Fibroblast of lung (primary cell): ENCODE measurements at regions not wholly inside any gene's neighbourhood (a gene's known extent, or its start where the extent isn't known, plus 50 kb on each side); places are given as distances from the start of the nearest gene placed in this dataset.

ENCODE experiments used
- DNase-seq, 2 donors: peaks; one replicate each; pipeline versions ENCODE4 v3.0.0 to v3.0.0-alpha.2; 2010; ENCODE audit warnings: low read depth in 2 of 2
- H2AFZ ChIP-seq: 2 replicates; pipeline ENCODE4 v1.5.1; 2012; ENCODE audit warnings: low read length, control low read depth, inconsistent platforms
- H3K27ac ChIP-seq: 2 replicates; pipeline ENCODE4 v1.5.1; 2011; ENCODE audit warnings: low read length, control low read depth; ENCODE audit not compliant: insufficient read depth
- H3K27me3 ChIP-seq: 2 replicates; pipeline ENCODE4 v1.5.1; 2011; ENCODE audit warnings: mild to moderate bottlenecking, low read length; ENCODE audit not compliant: control insufficient read depth, insufficient read depth
- H3K36me3 ChIP-seq: 2 replicates; pipeline ENCODE4 v1.5.1; 2011; ENCODE audit warnings: low read length; ENCODE audit not compliant: control insufficient read depth, insufficient read depth
- H3K4me1 ChIP-seq: 2 replicates; pipeline ENCODE4 v1.5.1; 2011; ENCODE audit warnings: low read length; ENCODE audit not compliant: control insufficient read depth, insufficient read depth; ENCODE audit errors: extremely low read depth
- H3K4me2 ChIP-seq: 2 replicates; pipeline ENCODE4 v1.5.1; 2011; ENCODE audit warnings: low read length, control low read depth; ENCODE audit not compliant: insufficient read depth; ENCODE audit errors: extremely low read depth
- H3K4me3 ChIP-seq, 4 experiments: fragments of 200-600 bp in 1 of 4; sonication (generic) in 1 of 4; replicated peaks in 1 of 4; 2 replicates each; pipeline ENCODE4 v1.5.1; 2011 to 2016; ENCODE audit warnings: low read length in 4 of 4, low read depth in 3 of 4, mild to moderate bottlenecking in 3 of 4, control low read depth in 2 of 4, inconsistent platforms in 1 of 4, mixed read lengths in 1 of 4; ENCODE audit not compliant: insufficient read depth in 1 of 4; ENCODE audit errors: control extremely low read depth in 1 of 4
- H3K79me2 ChIP-seq: 2 replicates; pipeline ENCODE4 v1.5.1; 2012; ENCODE audit warnings: mild to moderate bottlenecking, low read length, inconsistent platforms; ENCODE audit not compliant: control insufficient read depth, insufficient read depth
- H3K9ac ChIP-seq: 2 replicates; pipeline ENCODE4 v1.5.1; 2011; ENCODE audit warnings: mild to moderate bottlenecking, low read length, control low read depth; ENCODE audit not compliant: insufficient read depth
- H3K9me3 ChIP-seq: 2 replicates; pipeline ENCODE4 v1.5.1; 2012; ENCODE audit warnings: low read depth, low read length; ENCODE audit not compliant: control insufficient read depth, insufficient read depth
- H4K20me1 ChIP-seq: 2 replicates; pipeline ENCODE4 v1.5.1; 2011; ENCODE audit warnings: low read length; ENCODE audit not compliant: control insufficient read depth, insufficient read depth; ENCODE audit errors: extremely low read depth
- CTCF ChIP-seq, 2 donors: IDR thresholded peaks in 1 of 2; conservative IDR thresholded peaks in 1 of 2; 1 replicate in 1 of 2; 2 replicates in 1 of 2; pipeline ENCODE4 v1.5.1; 2011 to 2012; ENCODE audit warnings: low read length in 2 of 2, control low read depth in 1 of 2, inconsistent platforms in 1 of 2, low read depth in 1 of 2, mild to moderate bottlenecking in 1 of 2
- EZH2 ChIP-seq: IDR thresholded peaks from 2 replicates; pipeline ENCODE4 v1.5.1; 2012; ENCODE audit warnings: low read length, control low read depth, mild to moderate bottlenecking; ENCODE audit errors: missing control alignments

DNA sequence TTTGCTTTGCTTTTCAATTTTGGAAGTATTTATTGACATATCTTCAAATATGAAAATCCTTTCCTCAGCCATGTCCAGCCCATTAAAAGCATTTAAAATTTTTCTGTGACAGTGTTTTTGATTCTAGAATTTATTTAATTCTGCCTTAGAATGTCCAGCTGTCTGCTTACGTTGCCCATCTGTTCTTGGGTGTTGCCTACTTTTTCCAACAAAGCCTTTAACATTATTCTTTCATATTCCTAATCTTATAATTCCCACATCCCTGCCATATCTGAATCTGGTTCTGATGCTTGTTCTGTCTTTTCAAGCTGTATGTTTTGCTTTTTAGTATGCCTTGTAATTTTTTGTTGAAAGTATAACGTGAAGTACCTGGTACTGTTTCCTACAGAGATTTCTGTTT lies 204.7 kb upstream of the VSTM2A start:
- Histone ChIP-seq H2AFZ (no peak overlapping the region), H3K36me3 (no peaks in the 10 kb centered on the region), H3K4me2 (no peak overlapping the region), H3K9me3 (no peaks in the 10 kb centered on the region), H3K27me3 (no peaks in the 10 kb centered on the region), H3K79me2 (no peaks in the 10 kb centered on the region), H3K4me3 (no peak overlapping the region), H3K9ac (no peak overlapping the region), H4K20me1 (no peaks in the 10 kb centered on the region), H3K4me1 (no peaks in the 10 kb centered on the region), H3K27ac (no peak overlapping the region)
- TF ChIP-seq EZH2: no peak
- TF ChIP-seq CTCF (conservative IDR thresholded peaks at IDR 0.05 in 1 of 2, IDR thresholded peaks at IDR 0.05 in 1 of 2; ENCODE audit: low read depth in 1 of 2, low read length in 2 of 2): no peak
- no peak for DNase-seq

GRCh38 chr7:54338319-54338718 lies 203.9 kb upstream of the VSTM2A start:
- Histone ChIP-seq H3K27ac (no peak overlapping the region), H2AFZ (no peak overlapping the region), H3K4me2 (no peak overlapping the region), H3K4me3 (no peak overlapping the region), H3K79me2 (no peaks in the 10 kb centered on the region), H3K9me3 (no peaks in the 10 kb centered on the region), H3K27me3 (no peaks in the 10 kb centered on the region), H3K9ac (no peak overlapping the region), H3K4me1 (no peaks in the 10 kb centered on the region), H3K36me3 (no peaks in the 10 kb centered on the region), H4K20me1 (no peaks in the 10 kb centered on the region)
- DNase-seq: no peak
- TF ChIP-seq EZH2: no peak
- no peak for TF ChIP-seq CTCF (conservative IDR thresholded peaks at IDR 0.05 in 1 of 2, IDR thresholded peaks at IDR 0.05 in 1 of 2; ENCODE audit: low read depth in 1 of 2, low read length in 2 of 2)

GRCh38 chr7:54339073-54339472 lies 203.1 kb upstream of the VSTM2A start:
- Histone ChIP-seq H3K4me2 (no peak overlapping the region), H2AFZ (no peak overlapping the region), H3K4me1 (no peaks in the 10 kb centered on the region), H3K9me3 (no peaks in the 10 kb centered on the region), H4K20me1 (no peaks in the 10 kb centered on the region), H3K27me3 (no peaks in the 10 kb centered on the region), H3K9ac (no peak overlapping the region), H3K27ac (no peak overlapping the region), H3K79me2 (no peaks in the 10 kb centered on the region), H3K4me3 (no peak overlapping the region), H3K36me3 (no peaks in the 10 kb centered on the region)
- DNase-seq: peak in 1 of 2 donors; percentile 26
- TF ChIP-seq CTCF (conservative IDR thresholded peaks at IDR 0.05 in 1 of 2, IDR thresholded peaks at IDR 0.05 in 1 of 2; ENCODE audit: low read depth in 1 of 2, low read length in 2 of 2) (no peak), EZH2 (no peak)
